Gastrocnemius medialis (tissue), 4 donors: ENCODE measurements at regions not wholly inside any gene's neighbourhood (a gene's known extent, or its start where the extent isn't known, plus 50 kb on each side); places are given as distances from the start of the nearest gene placed in this dataset.

Experiments used
- ATAC-seq, 2 donors: fragments of 150-250 bp; one replicate each; pipeline ENCODE4 v1.9.1; 2016
- DNase-seq, 2 donors: peaks; one replicate each; pipeline ENCODE4 v3.0.0-alpha.2; 2019
- H3K27ac ChIP-seq, 4 donors: fragments of 200-600 bp; sonication (generic); 1 replicate in 1 of 4; 2 replicates in 3 of 4; pipeline ENCODE4 v1.5.1; 2016 to 2018; ENCODE audit warnings: mild to moderate bottlenecking in 2 of 4, moderate library complexity in 1 of 4
- H3K27me3 ChIP-seq, 3 donors: fragments of 200-600 bp; sonication (generic) in 2 of 3; 1 replicate in 1 of 3; 2 replicates in 2 of 3; pipeline versions ENCODE4 v1.5.1 to v1.6.0; 2016 to 2019; ENCODE audit warnings: mild to moderate bottlenecking in 1 of 3, moderate library complexity in 1 of 3
- H3K36me3 ChIP-seq, 2 donors: fragments of 200-600 bp; sonication (generic) in 1 of 2; one replicate each; pipeline ENCODE4 v1.5.1; 2017 to 2018
- H3K4me1 ChIP-seq, 2 donors: fragments of 200-600 bp; sonication (generic) in 1 of 2; one replicate each; pipeline ENCODE4 v1.5.1; 2016 to 2017; ENCODE audit warnings: mild to moderate bottlenecking in 2 of 2
- H3K4me3 ChIP-seq, 4 donors: fragments of 200-600 bp; sonication (generic) in 3 of 4; 1 replicate in 1 of 4; 2 replicates in 3 of 4; pipeline ENCODE4 v1.5.1; 2016 to 2019; ENCODE audit warnings: mild to moderate bottlenecking in 2 of 4
- H3K9me3 ChIP-seq, 3 donors: fragments of 200-600 bp; sonication (generic) in 2 of 3; 1 replicate in 1 of 3; 2 replicates in 2 of 3; pipeline ENCODE4 v1.5.1; 2016 to 2019
- POLR2A ChIP-seq, 2 donors: fragments of 450-650 bp; IDR thresholded peaks; one replicate each; pipeline ENCODE4 v1.6.1; 2017; ENCODE audit warnings: antibody characterized with exemption in 2 of 2, mild to moderate bottlenecking in 2 of 2, moderate library complexity in 2 of 2
- in situ Hi-C, 4 donors: fragments of 200-750 bp; cut with MboI; loops; one replicate each; pipeline versions ENCODE4 v1.15.0 to v1.8.0; 2017; ENCODE audit warnings: low sequenced_read_pairs in 4 of 4
- intact Hi-C: fragments of 100-400 bp; cut with DNase I; formaldehyde crosslinking; loops from one replicate; pipeline ENCODE4 v1.15.1; 2023; ENCODE audit warnings: low total_unique reads
- TF ChIP-seq, protein P1 (sequence below), 5 experiments: fragments of 450-650 bp in 3 of 5; fragments of 200-600 bp in 2 of 5; sonication (generic) in 2 of 5; IDR thresholded peaks in 4 of 5; conservative IDR thresholded peaks in 1 of 5; 1 replicate in 4 of 5; 2 replicates in 1 of 5; pipeline ENCODE4 v1.5.1; 2016 to 2019; ENCODE audit warnings: antibody characterized with exemption in 5 of 5, mild to moderate bottlenecking in 3 of 5, moderate library complexity in 3 of 5

DNA sequence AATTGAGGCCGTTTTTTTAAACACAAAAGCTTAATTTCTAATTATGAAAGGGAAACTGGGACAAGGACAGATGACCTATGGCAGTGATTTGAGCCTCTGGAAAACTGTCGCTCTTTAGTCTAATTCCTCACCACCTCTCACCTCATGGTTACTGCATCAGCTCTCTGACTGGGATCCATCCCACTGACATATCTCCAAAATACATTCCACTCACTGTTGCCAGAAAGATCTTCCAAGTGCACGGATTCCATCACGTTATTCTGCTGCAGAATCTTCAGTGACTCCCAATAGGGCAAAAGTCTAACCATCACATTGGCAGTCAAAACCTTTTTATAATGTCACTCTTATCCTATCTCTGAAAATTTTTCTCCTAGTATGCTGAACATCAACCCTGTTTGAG is 132.3 kb upstream of the MB21D2 start:
- TF ChIP-seq POLR2A (IDR thresholded peaks at IDR 0.05): no peak
- TF ChIP-seq, protein P1, sequence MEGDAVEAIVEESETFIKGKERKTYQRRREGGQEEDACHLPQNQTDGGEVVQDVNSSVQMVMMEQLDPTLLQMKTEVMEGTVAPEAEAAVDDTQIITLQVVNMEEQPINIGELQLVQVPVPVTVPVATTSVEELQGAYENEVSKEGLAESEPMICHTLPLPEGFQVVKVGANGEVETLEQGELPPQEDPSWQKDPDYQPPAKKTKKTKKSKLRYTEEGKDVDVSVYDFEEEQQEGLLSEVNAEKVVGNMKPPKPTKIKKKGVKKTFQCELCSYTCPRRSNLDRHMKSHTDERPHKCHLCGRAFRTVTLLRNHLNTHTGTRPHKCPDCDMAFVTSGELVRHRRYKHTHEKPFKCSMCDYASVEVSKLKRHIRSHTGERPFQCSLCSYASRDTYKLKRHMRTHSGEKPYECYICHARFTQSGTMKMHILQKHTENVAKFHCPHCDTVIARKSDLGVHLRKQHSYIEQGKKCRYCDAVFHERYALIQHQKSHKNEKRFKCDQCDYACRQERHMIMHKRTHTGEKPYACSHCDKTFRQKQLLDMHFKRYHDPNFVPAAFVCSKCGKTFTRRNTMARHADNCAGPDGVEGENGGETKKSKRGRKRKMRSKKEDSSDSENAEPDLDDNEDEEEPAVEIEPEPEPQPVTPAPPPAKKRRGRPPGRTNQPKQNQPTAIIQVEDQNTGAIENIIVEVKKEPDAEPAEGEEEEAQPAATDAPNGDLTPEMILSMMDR (IDR thresholded peaks at IDR 0.05 in 4 of 5, conservative IDR thresholded peaks at IDR 0.05 in 1 of 5): no peak
- Histone ChIP-seq H3K9me3 (no peaks in the 10 kb centered on the region), H3K27me3 (no peaks in the 10 kb centered on the region), H3K27ac (no peak overlapping the region), H3K4me1 (peaks cover 0 to 4% of the 10 kb centered on the region in 2 donors), H3K36me3 (no peaks in the 10 kb centered on the region), H3K4me3 (no peak overlapping the region)
- in situ Hi-C loops: loop anchor here in 2 of 4 donors (10.0 to 25.0 kb wide), 2 partner anchors 485 to 512 kb away; partner anchors contain the start of gene ATP13A4 (in 2 of the 2)
- DNase-seq: no peak
- intact Hi-C loops: no loop called here
- no peak for ATAC-seq

DNA sequence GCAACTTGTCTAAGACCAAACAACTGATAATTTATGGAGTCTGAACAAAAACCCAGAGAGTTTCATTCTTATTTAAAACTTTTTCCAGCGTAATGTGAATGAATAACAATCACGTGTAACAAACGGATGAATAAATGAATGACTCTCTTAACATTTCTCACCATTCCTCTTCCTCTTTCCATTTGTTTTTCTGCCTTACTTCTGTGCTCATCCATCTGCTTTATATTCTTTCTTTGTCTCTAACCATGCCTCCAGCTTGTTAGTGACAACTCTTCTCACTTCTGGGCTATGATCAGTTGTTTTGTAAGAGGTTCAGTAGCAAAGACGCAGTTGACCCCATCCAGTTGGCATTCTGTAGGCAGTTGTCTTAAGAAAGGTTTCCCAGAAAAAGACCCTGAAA is 133.7 kb upstream of the MB21D2 start:
- intact Hi-C loops (no loop called here), in situ Hi-C loops (no loop called here)
- no peaks in the 10 kb centered on the region for H3K27me3 ChIP-seq
- no peaks in the 10 kb centered on the region for H3K36me3 ChIP-seq
- DNase-seq: no peak
- no peak for ATAC-seq
- H3K4me3 ChIP-seq: no peak overlapping the region
- no peak overlapping the region for H3K27ac ChIP-seq
- no peak for TF ChIP-seq POLR2A (IDR thresholded peaks at IDR 0.05)
- TF ChIP-seq, protein P1 (IDR thresholded peaks at IDR 0.05 in 4 of 5, conservative IDR thresholded peaks at IDR 0.05 in 1 of 5): no peak
- H3K9me3 ChIP-seq: no peaks in the 10 kb centered on the region
- H3K4me1 ChIP-seq: peaks cover 0 to 4% of the 10 kb centered on the region in 2 donors

DNA sequence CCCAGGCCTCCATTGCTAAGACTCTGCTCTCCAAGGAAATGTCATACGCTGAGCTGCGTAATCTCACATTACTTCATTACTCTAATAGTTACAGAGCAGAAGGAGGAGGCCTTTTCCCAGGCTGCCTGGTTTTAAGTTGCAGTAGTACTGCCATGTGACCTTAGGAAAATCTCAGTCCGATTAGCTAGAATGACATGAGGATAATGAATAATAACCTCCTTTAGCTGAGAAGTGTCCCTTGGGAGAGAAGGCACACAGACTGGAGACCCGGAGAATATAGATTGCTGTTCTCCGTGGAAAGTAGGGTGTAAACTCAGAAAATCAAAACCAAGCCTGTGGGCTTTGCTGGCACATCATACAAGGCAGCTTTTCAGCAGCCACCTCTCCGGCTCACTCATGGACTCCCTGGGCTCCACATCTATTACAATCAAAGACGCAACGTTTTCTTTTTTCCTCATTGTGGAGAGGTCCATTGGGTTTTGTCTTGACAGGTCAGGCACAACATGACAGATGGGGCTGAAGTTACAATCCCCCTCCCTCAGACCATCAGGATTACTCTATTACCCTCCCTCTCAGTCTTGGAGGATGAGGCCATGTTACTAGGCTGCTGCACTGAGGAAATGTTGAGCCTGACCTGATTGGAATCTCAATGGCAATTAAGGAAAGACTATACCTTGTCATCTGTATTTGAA is 134.8 kb upstream of the MB21D2 start:
- intact Hi-C loops (no loop called here), in situ Hi-C loops (no loop called here)
- no peak for ATAC-seq
- Histone ChIP-seq H3K27me3 (no peaks in the 10 kb centered on the region), H3K4me3 (no peak overlapping the region), H3K4me1 (peaks cover 0 to 4% of the 10 kb centered on the region in 2 donors), H3K27ac (no peak overlapping the region), H3K9me3 (no peaks in the 10 kb centered on the region), H3K36me3 (no peaks in the 10 kb centered on the region)
- TF ChIP-seq, protein P1 (IDR thresholded peaks at IDR 0.05 in 4 of 5, conservative IDR thresholded peaks at IDR 0.05 in 1 of 5): no peak
- no peak for TF ChIP-seq POLR2A (IDR thresholded peaks at IDR 0.05)
- DNase-seq: no peak

DNA sequence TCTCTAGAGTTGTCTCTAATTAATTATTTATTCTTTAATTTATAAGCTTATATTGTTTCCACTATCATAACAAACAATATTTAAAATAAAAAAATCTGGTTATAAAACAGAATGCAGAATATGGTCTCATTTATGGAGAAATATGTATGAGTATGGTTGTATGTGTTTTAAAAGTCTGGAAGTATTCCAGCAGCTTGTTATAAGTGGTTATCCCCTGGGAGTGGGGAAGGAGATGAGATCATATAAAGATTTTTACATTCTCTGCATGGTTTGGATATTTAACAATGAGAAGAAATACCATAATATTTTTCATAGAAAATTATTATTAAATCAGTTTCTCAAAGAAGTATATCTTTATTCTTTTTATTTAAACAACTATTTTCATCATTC is 135.4 kb upstream of the MB21D2 start:
- peaks cover 0 to 4% of the 10 kb centered on the region in 2 donors for H3K4me1 ChIP-seq
- no peak overlapping the region for H3K27ac ChIP-seq
- intact Hi-C loops (no loop called here), in situ Hi-C loops (no loop called here)
- no peaks in the 10 kb centered on the region for H3K36me3 ChIP-seq
- H3K4me3 ChIP-seq: no peak overlapping the region
- H3K27me3 ChIP-seq: no peaks in the 10 kb centered on the region
- H3K9me3 ChIP-seq: no peaks in the 10 kb centered on the region
- DNase-seq (no peak), ATAC-seq (no peak)
- TF ChIP-seq POLR2A (IDR thresholded peaks at IDR 0.05): no peak
- TF ChIP-seq, protein P1 (IDR thresholded peaks at IDR 0.05 in 4 of 5, conservative IDR thresholded peaks at IDR 0.05 in 1 of 5): no peak

DNA sequence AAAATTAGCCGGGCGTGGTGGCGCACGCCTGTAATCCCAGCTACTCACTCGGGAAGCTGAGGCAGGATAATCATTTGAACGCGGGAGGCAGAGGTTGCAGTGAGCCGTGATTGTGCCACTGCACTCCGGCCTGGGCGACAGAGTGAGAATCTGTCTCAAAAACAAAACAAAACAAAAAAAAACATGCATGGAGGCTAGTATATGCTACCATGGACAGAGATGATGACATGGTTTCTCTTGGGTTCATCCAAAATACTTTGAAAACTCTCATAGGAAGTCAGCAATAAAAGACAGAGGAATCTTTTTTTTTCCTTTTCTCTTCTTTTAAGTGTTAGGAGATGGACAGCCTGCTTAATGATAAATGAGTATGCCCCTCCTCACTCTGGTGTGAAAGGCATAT is 137.7 kb upstream of the MB21D2 start:
- Histone ChIP-seq H3K27ac (no peak overlapping the region), H3K9me3 (no peaks in the 10 kb centered on the region), H3K4me3 (no peak overlapping the region), H3K36me3 (no peaks in the 10 kb centered on the region), H3K27me3 (no peaks in the 10 kb centered on the region), H3K4me1 (peaks cover 0 to 4% of the 10 kb centered on the region in 2 donors)
- ATAC-seq (no peak), DNase-seq (no peak)
- in situ Hi-C loops (no loop called here), intact Hi-C loops (no loop called here)
- TF ChIP-seq POLR2A (IDR thresholded peaks at IDR 0.05): no peak
- TF ChIP-seq, protein P1 (IDR thresholded peaks at IDR 0.05 in 4 of 5, conservative IDR thresholded peaks at IDR 0.05 in 1 of 5): no peak
